H1 (cell line): ENCODE measurements at regions not wholly inside any gene's neighbourhood (a gene's known extent, or its start where the extent isn't known, plus 50 kb on each side); places are given as distances from the start of the nearest gene placed in this dataset.

Source experiments
- CTCF ChIA-PET: fragments of 300-600 bp; sonication (Branson Sonifier 250); formaldehyde crosslinking; loops from one replicate; lab custom pipeline; 2021; ENCODE audit not compliant: partially characterized antibody; lab: Charles Lee
- POLR2A ChIA-PET: fragments of 300-600 bp; sonication (Branson Sonifier 250); formaldehyde crosslinking; loops from one replicate; lab custom pipeline; 2021; ENCODE audit warnings: inconsistent platforms; ENCODE audit not compliant: partially characterized antibody; lab: Charles Lee
- DNase-seq, 2 experiments: peaks; one replicate each; pipeline versions ENCODE4 v3.0.0 to v3.0.0-alpha.2; 2010 to 2022; ENCODE audit warnings: low spot score in 2 of 2, low read depth in 1 of 2, mixed read lengths in 1 of 2
- FAIRE-seq: peaks from 2 replicates; lab custom pipeline; 2011; peaks lifted over from hg19 to GRCh38; lab: Jason Lieb, UNC
- H2AFZ ChIP-seq: 2 replicates; pipeline ENCODE4 v1.8.1; 2012; ENCODE audit warnings: low read length, inconsistent platforms
- H2AK5ac ChIP-seq: 2 replicates; pipeline ENCODE4 v1.6.1; 2013; ENCODE audit warnings: low read depth, low read length
- H2BK120ac ChIP-seq: replicated peaks from 2 replicates; pipeline ENCODE3; 2013; ENCODE audit warnings: low read depth, low read length, inconsistent platforms
- H2BK12ac ChIP-seq: 2 replicates; pipeline ENCODE4 v1.6.1; 2013; ENCODE audit warnings: low read depth, low read length
- H2BK15ac ChIP-seq: 2 replicates; pipeline ENCODE4 v1.6.1; 2013; ENCODE audit warnings: low read length
- H2BK20ac ChIP-seq: 2 replicates; pipeline ENCODE4 v1.6.1; 2013; ENCODE audit warnings: low read length
- H2BK5ac ChIP-seq: 2 replicates; pipeline ENCODE4 v1.6.1; 2013; ENCODE audit warnings: low read depth, low read length
- H3K14ac ChIP-seq: 2 replicates; pipeline ENCODE4 v1.6.1; 2013; ENCODE audit warnings: inconsistent platforms; ENCODE audit not compliant: insufficient read length
- H3K18ac ChIP-seq: 2 replicates; pipeline ENCODE4 v1.6.1; 2013; ENCODE audit warnings: low read length; ENCODE audit errors: extremely low read depth
- H3K23ac ChIP-seq: 2 replicates; pipeline ENCODE4 v1.6.1; 2013; ENCODE audit warnings: inconsistent platforms; ENCODE audit not compliant: insufficient read length
- H3K23me2 ChIP-seq: 2 replicates; pipeline ENCODE4 v1.6.1; 2013; ENCODE audit warnings: low read depth, low read length
- H3K27ac ChIP-seq: 2 replicates; pipeline ENCODE4 v1.6.1; 2011; ENCODE audit warnings: low read depth, low read length, inconsistent platforms
- H3K27me3 ChIP-seq, 4 experiments: replicated peaks in 1 of 4; 1 replicate in 1 of 4; 2 replicates in 3 of 4; pipeline versions ENCODE4 v1.6.1 to v1.8.1; 2011 to 2013; ENCODE audit warnings: low read length in 3 of 4, mild to moderate bottlenecking in 3 of 4, inconsistent platforms in 2 of 4, mixed read lengths in 2 of 4, moderate library complexity in 1 of 4; ENCODE audit not compliant: control insufficient read depth in 3 of 4, insufficient read depth in 3 of 4; ENCODE audit errors: extremely low read depth in 1 of 4
- H3K36me3 ChIP-seq, 4 experiments: 2 replicates each; pipeline versions ENCODE4 v1.6.1 to v1.8.1; 2011 to 2013; ENCODE audit warnings: mild to moderate bottlenecking in 4 of 4, low read length in 3 of 4, moderate library complexity in 2 of 4, control low read depth in 1 of 4, inconsistent platforms in 1 of 4; ENCODE audit not compliant: insufficient read depth in 4 of 4, control insufficient read depth in 2 of 4
- H3K4ac ChIP-seq: replicated peaks from 2 replicates; pipeline ENCODE3; 2013; ENCODE audit warnings: low read length, low read depth, mixed read lengths, inconsistent platforms; ENCODE audit not compliant: insufficient read length
- H3K4me1 ChIP-seq, 4 experiments: replicated peaks in 1 of 4; 1 replicate in 1 of 4; 2 replicates in 3 of 4; pipeline versions ENCODE4 v1.6.1 to v1.8.1; 2011 to 2013; ENCODE audit warnings: low read length in 3 of 4, inconsistent platforms in 2 of 4, mixed read lengths in 1 of 4; ENCODE audit not compliant: insufficient read depth in 4 of 4, control insufficient read depth in 3 of 4
- H3K4me2 ChIP-seq, 2 experiments: 2 replicates each; pipeline versions ENCODE4 v1.6.1 to v1.8.1; 2011 to 2013; ENCODE audit warnings: low read depth in 2 of 2, low read length in 2 of 2, control low read depth in 1 of 2, inconsistent platforms in 1 of 2, mild to moderate bottlenecking in 1 of 2; ENCODE audit not compliant: insufficient read depth in 1 of 2
- H3K4me3 ChIP-seq, 4 experiments: fragments of 200-600, 300-600 bp in 1 of 4; sonication (generic), shearing (Covaris generic), sonication (Bioruptor Twin) in 1 of 4; 2 replicates each; pipeline versions ENCODE4 v1.5.1 to v1.8.1; 2011 to 2016; ENCODE audit warnings: low read length in 4 of 4, low read depth in 3 of 4, control low read depth in 2 of 4, inconsistent platforms in 2 of 4, mild to moderate bottlenecking in 2 of 4, mixed read lengths in 1 of 4, moderate library complexity in 1 of 4; ENCODE audit not compliant: insufficient read depth in 2 of 4; ENCODE audit errors: extremely low read depth in 1 of 4
- H3K56ac ChIP-seq: replicated peaks from 2 replicates; pipeline ENCODE3; 2013; ENCODE audit warnings: low read depth, mild to moderate bottlenecking, mixed read lengths, low read length, inconsistent platforms; ENCODE audit not compliant: insufficient read length
- H3K79me1 ChIP-seq: 2 replicates; pipeline ENCODE4 v1.6.1; 2013; ENCODE audit warnings: low read depth, low read length, control low read depth
- H3K79me2 ChIP-seq, 2 experiments: 2 replicates each; pipeline versions ENCODE4 v1.6.1 to v1.8.1; 2012 to 2013; ENCODE audit warnings: low read length in 2 of 2, mild to moderate bottlenecking in 2 of 2, inconsistent platforms in 1 of 2; ENCODE audit not compliant: insufficient read depth in 2 of 2, control insufficient read depth in 1 of 2
- H3K9ac ChIP-seq, 4 experiments: replicated peaks in 1 of 4; 1 replicate in 1 of 4; 2 replicates in 3 of 4; pipeline versions ENCODE4 v1.6.1 to v1.8.1; 2011 to 2013; ENCODE audit warnings: low read depth in 3 of 4, low read length in 3 of 4, control low read depth in 2 of 4, mild to moderate bottlenecking in 2 of 4, moderate library complexity in 2 of 4, inconsistent platforms in 1 of 4; ENCODE audit errors: extremely low read depth in 1 of 4
- H3K9me3 ChIP-seq, 2 experiments: 2 replicates each; pipeline versions ENCODE4 v1.6.1 to v1.8.1; 2012 to 2013; ENCODE audit warnings: mild to moderate bottlenecking in 2 of 2, moderate library complexity in 2 of 2, control low read depth in 1 of 2, inconsistent platforms in 1 of 2, low read depth in 1 of 2, low read length in 1 of 2, mixed read lengths in 1 of 2; ENCODE audit not compliant: insufficient read depth in 2 of 2
- H4K20me1 ChIP-seq, 2 experiments: replicated peaks in 1 of 2; 2 replicates each; pipeline versions ENCODE3 to v1.8.1; 2011 to 2013; ENCODE audit warnings: inconsistent platforms in 2 of 2, low read length in 2 of 2, mild to moderate bottlenecking in 1 of 2; ENCODE audit not compliant: insufficient read depth in 2 of 2, control insufficient read depth in 1 of 2
- H4K5ac ChIP-seq: 2 replicates; pipeline ENCODE4 v1.6.1; 2013; ENCODE audit warnings: low read length, low read depth, mixed read lengths, inconsistent platforms; ENCODE audit not compliant: insufficient read length
- H4K8ac ChIP-seq: 2 replicates; pipeline ENCODE4 v1.8.0; 2013; ENCODE audit warnings: mild to moderate bottlenecking, moderate library complexity, low read length, inconsistent platforms; ENCODE audit not compliant: insufficient read depth; ENCODE audit errors: extremely low read depth
- H4K91ac ChIP-seq: replicated peaks from 2 replicates; pipeline ENCODE3; 2013; ENCODE audit warnings: low read length, mixed read lengths, inconsistent platforms; ENCODE audit not compliant: insufficient read length
- ASH2L ChIP-seq: fragments of 200-600, 300-600 bp; sonication (generic); IDR thresholded peaks from one replicate; pipeline ENCODE4 v1.7.1; 2017; ENCODE audit warnings: low read length
- BACH1 ChIP-seq: IDR thresholded peaks from 2 replicates; pipeline ENCODE4 v1.6.1; 2012; ENCODE audit warnings: low read length, improper control_type of control experiment
- CBX8 ChIP-seq: fragments of 300-800, 300-1000 bp; sonication (generic); IDR thresholded peaks from 2 replicates; pipeline ENCODE4 v1.7.1; 2016; ENCODE audit warnings: low read depth, low read length, borderline replicate concordance
- GTF2F1 ChIP-seq: IDR thresholded peaks from 2 replicates; pipeline ENCODE4 v1.6.1; 2012; ENCODE audit warnings: low read depth, low read length, improper control_type of control experiment, borderline replicate concordance
- MAX ChIP-seq: IDR thresholded peaks from 2 replicates; pipeline ENCODE4 v1.6.1; 2012; ENCODE audit warnings: inconsistent platforms
- PHF8 ChIP-seq: fragments of 200-600 bp; sonication (generic); conservative IDR thresholded peaks from 2 replicates; pipeline ENCODE4 v1.7.1; 2012; ENCODE audit warnings: low read depth, mild to moderate bottlenecking, inconsistent platforms, low read length, moderate library complexity
- SRF ChIP-seq: IDR thresholded peaks from 2 replicates; pipeline ENCODE4 v1.6.1; 2011; ENCODE audit warnings: mild to moderate bottlenecking, low read depth, low read length, moderate library complexity
- WGBS, 2 experiments: shearing (Covaris generic) in 1 of 2; methylation state at CpG; one replicate each; pipeline versions ENCODE4 v1.1.6 to v1.1.7; 2013 to 2015; ENCODE audit warnings: low lambda C conversion rate in 2 of 2, mixed read lengths in 2 of 2, inconsistent platforms in 1 of 2, low coverage in 1 of 2, missing lambda C conversion rate in 1 of 2; ENCODE audit not compliant: insufficient replicate concordance in 2 of 2, insufficient coverage in 1 of 2, insufficient read length in 1 of 2; ENCODE audit errors: extremely low coverage in 1 of 2, missing lambda C conversion rate in 1 of 2; 5-methylcytosine and 5-hydroxymethylcytosine counted together

- Histone ChIP-seq H4K8ac (no peak overlapping the region), H3K18ac (no peak overlapping the region), H2AFZ (no peak overlapping the region), H3K36me3 (no peaks in the 10 kb centered on the region), H3K4me3 (no peak overlapping the region), H3K14ac (no peak overlapping the region), H3K23ac (no peak overlapping the region), H2BK15ac (no peak overlapping the region), H3K9me3 (no peaks in the 10 kb centered on the region), H3K9ac (no peak overlapping the region), H3K4ac (no peak overlapping the region), H3K56ac (no peak overlapping the region), H4K20me1 (no peaks in the 10 kb centered on the region), H2BK20ac (no peak overlapping the region), H3K4me1 (no peaks in the 10 kb centered on the region), H4K91ac (no peak overlapping the region), H2BK5ac (no peak overlapping the region), H3K23me2 (no peaks in the 10 kb centered on the region; the same call in 1 of the 2 replicates), H3K4me2 (no peak overlapping the region), H3K27ac (no peak overlapping the region), H2BK120ac (no peak overlapping the region), H2BK12ac (no peak overlapping the region), H3K79me1 (no peaks in the 10 kb centered on the region), H3K79me2 (no peaks in the 10 kb centered on the region), H2AK5ac (no peak overlapping the region), H3K27me3 (no peaks in the 10 kb centered on the region), H4K5ac (no peak overlapping the region)
- no peak for TF ChIP-seq SRF
- TF ChIP-seq CBX8: no peak
- no peak for TF ChIP-seq BACH1
- TF ChIP-seq GTF2F1: no peak
- TF ChIP-seq ASH2L: no peak
- TF ChIP-seq PHF8: no peak
- TF ChIP-seq MAX: no peak
- WGBS, 2 experiments: 91% methylated on average over 2 of the region's 2 CpGs; no CpG with 5 or more reads in 1 of the 2 experiments
- no peak for FAIRE-seq
- ChIA-PET CTCF (interaction anchor here (0.7 to 2.0 kb wide), 2 partner anchors 16 to 23 kb away, joined by 3 to 8 read pairs; no protein-coding TSS in a partner anchor), POLR2A (no interaction called here)
- DNase-seq: no peak
Measured at GRCh38 chr5:143952809-143953208, 140.8 kb downstream of the HMHB1 start.
